ENCODE measurements at regions not wholly inside any gene's neighbourhood (a gene's known extent, or its start where the extent isn't known, plus 50 kb on each side); places are given as distances from the start of the nearest gene placed in this dataset.
"Not testable (repeated sequence)": the region's sequence is repeated elsewhere in the genome, so short reads cannot be mapped to it uniquely, and the experiment has no call there.

DNA sequence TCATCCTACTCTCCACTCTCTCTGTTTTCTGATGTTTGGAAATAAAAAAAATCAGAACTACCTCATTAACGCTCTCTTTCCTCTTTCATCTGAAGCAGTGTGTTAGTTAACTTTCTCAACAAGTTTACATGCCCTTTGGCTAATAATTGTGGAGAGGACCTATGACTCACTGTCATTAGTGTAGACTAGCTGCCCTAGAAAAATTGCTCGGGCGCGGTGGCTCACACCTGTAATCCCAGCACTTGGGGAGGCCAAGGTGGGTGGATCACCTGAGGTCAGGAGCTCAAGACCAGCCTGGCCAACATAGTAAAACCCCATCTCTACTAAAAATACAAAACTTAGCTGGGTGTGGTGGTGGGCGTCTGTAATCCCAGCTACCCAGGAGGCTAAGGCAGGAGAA lies 94.5 kb upstream of the DPP6 start:
- TF ChIP-seq, protein P1, sequence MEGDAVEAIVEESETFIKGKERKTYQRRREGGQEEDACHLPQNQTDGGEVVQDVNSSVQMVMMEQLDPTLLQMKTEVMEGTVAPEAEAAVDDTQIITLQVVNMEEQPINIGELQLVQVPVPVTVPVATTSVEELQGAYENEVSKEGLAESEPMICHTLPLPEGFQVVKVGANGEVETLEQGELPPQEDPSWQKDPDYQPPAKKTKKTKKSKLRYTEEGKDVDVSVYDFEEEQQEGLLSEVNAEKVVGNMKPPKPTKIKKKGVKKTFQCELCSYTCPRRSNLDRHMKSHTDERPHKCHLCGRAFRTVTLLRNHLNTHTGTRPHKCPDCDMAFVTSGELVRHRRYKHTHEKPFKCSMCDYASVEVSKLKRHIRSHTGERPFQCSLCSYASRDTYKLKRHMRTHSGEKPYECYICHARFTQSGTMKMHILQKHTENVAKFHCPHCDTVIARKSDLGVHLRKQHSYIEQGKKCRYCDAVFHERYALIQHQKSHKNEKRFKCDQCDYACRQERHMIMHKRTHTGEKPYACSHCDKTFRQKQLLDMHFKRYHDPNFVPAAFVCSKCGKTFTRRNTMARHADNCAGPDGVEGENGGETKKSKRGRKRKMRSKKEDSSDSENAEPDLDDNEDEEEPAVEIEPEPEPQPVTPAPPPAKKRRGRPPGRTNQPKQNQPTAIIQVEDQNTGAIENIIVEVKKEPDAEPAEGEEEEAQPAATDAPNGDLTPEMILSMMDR (IDR thresholded peaks at IDR 0.05; ENCODE audit: low read depth, low read length): not testable (repeated sequence)
- TF ChIP-seq EZH2phosphoT487 (IDR thresholded peaks at IDR 0.05; ENCODE audit: low read depth): not testable (repeated sequence)
